ENCODE measurements at regions not wholly inside any gene's neighbourhood (a gene's known extent, or its start where the extent isn't known, plus 50 kb on each side); places are given as distances from the start of the nearest gene placed in this dataset.

DNA sequence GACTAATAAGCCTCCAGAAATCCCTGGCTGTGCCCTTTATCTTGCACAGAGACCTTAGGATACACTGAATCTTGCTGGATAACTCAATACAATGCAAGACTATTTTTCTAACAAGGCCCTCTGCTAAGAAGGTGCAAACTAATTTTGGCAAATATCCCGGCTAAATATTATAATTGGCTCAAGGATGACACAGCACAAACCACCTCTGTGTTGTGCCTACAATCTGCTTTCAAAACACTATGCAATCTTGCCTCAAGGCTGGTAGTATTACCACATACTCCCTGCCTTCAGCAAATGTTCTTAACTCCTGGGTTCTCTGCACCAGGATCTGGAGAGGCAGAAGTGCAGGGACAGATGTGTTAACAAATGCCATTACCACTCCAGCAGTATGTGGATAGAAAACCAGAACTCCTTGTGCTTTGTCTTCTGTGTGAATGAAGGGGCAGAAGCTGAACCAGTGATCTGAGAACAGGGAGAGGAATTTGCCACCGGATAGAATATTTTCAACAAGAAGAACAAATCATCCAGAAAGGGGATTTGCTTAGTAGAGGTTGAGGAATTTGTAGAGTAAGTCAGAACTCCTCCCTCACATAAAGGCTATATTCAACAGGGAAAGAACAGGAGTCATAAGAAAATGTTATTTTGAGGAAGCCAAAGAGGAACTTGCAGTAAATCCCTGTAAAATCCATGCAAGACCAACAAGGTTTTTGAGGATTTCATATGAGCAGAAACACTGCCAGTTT, 74.1 kb upstream of the SLC4A11 start:
- Histone ChIP-seq H3K9me3 (no peaks in the 10 kb centered on the region), H3K4me1 (peaks cover 13 to 28% (median 19%) of the 10 kb centered on the region in 4 donors), H3K36me3 (peaks cover 8 to 95% (median 93%) of the 10 kb centered on the region in 4 donors), H3K27me3 (no peaks in the 10 kb centered on the region), H3K4me3 (no peak overlapping the region), H3K27ac (peak overlapping the region; percentile 16 to 54 (median 23))
- no peak for DNase-seq
- intact Hi-C loops (cut with DNase I; ENCODE audit: low total_unique reads), result no loop called here
- TF ChIP-seq, protein P1, sequence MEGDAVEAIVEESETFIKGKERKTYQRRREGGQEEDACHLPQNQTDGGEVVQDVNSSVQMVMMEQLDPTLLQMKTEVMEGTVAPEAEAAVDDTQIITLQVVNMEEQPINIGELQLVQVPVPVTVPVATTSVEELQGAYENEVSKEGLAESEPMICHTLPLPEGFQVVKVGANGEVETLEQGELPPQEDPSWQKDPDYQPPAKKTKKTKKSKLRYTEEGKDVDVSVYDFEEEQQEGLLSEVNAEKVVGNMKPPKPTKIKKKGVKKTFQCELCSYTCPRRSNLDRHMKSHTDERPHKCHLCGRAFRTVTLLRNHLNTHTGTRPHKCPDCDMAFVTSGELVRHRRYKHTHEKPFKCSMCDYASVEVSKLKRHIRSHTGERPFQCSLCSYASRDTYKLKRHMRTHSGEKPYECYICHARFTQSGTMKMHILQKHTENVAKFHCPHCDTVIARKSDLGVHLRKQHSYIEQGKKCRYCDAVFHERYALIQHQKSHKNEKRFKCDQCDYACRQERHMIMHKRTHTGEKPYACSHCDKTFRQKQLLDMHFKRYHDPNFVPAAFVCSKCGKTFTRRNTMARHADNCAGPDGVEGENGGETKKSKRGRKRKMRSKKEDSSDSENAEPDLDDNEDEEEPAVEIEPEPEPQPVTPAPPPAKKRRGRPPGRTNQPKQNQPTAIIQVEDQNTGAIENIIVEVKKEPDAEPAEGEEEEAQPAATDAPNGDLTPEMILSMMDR (IDR thresholded peaks at IDR 0.05), result no peak
- TF ChIP-seq POLR2A (IDR thresholded peaks at IDR 0.05), result no peak
- TF ChIP-seq EP300 (IDR thresholded peaks at IDR 0.05), result no peak
- no peak for TF ChIP-seq POLR2AphosphoS5 (IDR thresholded peaks at IDR 0.05)
- WGBS, 5 donors, result 35 to 50% (median 44%) methylated on average over 2 of the region's 2 CpGs

DNA sequence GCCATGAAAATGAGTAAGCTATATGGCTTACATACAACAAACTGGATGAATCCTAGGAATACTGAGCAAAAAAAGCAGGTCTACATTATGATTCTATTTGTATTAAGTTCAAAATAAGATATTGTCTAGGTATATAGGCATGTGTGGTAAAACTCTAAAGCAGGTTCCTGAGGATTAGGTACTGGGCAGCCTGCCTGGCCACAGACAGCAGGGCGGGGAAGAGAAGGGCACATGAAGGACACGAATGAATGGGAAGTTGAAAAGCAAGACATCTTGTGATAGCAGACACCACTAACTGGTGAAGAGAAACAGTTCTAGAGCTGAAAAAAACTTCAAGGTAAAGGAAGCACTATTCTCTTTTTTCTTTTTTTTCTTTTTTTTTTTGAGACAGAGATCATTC, 72.6 kb upstream of the SLC4A11 start:
- Histone ChIP-seq H3K36me3 (peaks cover 16 to 97% (median 96%) of the 10 kb centered on the region in 4 donors), H3K4me3 (no peak overlapping the region), H3K4me1 (peaks cover 13 to 28% (median 19%) of the 10 kb centered on the region in 4 donors), H3K27me3 (no peaks in the 10 kb centered on the region), H3K9me3 (no peaks in the 10 kb centered on the region), H3K27ac (no peak overlapping the region)
- DNase-seq, result peak in 1 of 2 donors; percentile 30
- TF ChIP-seq, protein P1 (IDR thresholded peaks at IDR 0.05), result no peak
- TF ChIP-seq EP300 (IDR thresholded peaks at IDR 0.05), result no peak
- TF ChIP-seq POLR2AphosphoS5 (IDR thresholded peaks at IDR 0.05), result no peak
- no peak for TF ChIP-seq POLR2A (IDR thresholded peaks at IDR 0.05)
- 54 to 71% (median 65%) methylated on average over 2 of the region's 2 CpGs for WGBS, 5 donors
- intact Hi-C loops (cut with DNase I; ENCODE audit: low total_unique reads), result no loop called here

DNA sequence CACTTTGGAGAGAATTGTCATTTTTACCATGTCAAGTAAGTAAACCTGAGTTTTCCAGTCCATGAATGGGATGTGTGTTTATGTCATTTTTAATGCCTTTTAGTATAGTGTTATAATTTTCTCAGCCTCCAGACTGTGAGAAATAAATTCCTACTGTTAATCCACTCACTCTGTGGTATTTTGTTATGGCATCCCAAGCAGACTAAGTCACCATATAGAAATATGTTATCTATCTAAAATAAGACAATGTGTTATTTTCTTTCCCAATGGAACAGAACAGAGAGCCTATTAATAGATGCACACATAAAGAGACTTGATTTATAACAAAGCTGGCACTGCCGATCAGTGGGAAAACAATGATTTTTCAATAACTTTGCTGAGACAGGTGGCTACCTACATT, 70.2 kb upstream of the SLC4A11 start:
- intact Hi-C loops (cut with DNase I; ENCODE audit: low total_unique reads), result no loop called here

DNA sequence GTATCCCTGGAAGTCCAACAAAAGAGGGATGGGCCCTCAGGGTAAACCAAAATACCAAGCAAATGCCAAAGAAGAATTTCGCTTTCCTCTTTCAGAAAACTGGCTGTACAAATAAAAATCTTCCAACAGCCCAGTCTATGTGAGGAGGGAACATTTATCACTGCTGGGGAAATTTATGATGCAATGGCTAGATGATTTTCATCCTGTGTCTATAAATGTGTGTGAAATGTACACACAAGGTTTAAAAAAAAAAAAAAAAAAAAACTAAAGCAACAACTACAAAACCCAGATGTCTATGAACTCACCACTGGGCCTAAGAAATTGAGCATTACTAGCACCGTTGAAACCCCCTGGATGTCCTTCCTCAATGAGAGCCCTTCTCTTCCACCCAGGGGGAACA, 68.7 kb upstream of the SLC4A11 start:
- Histone ChIP-seq H3K27me3 (no peaks in the 10 kb centered on the region), H3K36me3 (peaks cover 17 to 98% (median 97%) of the 10 kb centered on the region in 4 donors), H3K9me3 (no peaks in the 10 kb centered on the region), H3K4me3 (no peak overlapping the region), H3K4me1 (peaks cover 0 to 4% (median 1%) of the 10 kb centered on the region in 4 donors), H3K27ac (no peak overlapping the region)
- 88 to 95% (median 93%) methylated on average over 2 of the region's 2 CpGs for WGBS, 5 donors
- TF ChIP-seq EP300 (IDR thresholded peaks at IDR 0.05), result no peak
- TF ChIP-seq, protein P1 (IDR thresholded peaks at IDR 0.05), result no peak
- DNase-seq, result no peak
- intact Hi-C loops (cut with DNase I; ENCODE audit: low total_unique reads), result no loop called here

More for the DNA sequence above, 70.2 kb upstream of the SLC4A11 start:
- TF ChIP-seq POLR2AphosphoS5 (IDR thresholded peaks at IDR 0.05), result no peak
- no peak for TF ChIP-seq POLR2A (IDR thresholded peaks at IDR 0.05)
- TF ChIP-seq EP300 (IDR thresholded peaks at IDR 0.05), result no peak
- TF ChIP-seq, protein P1 (IDR thresholded peaks at IDR 0.05), result no peak
- WGBS, 5 donors, result 91 to 100% (median 93%) methylated on average over 1 of the region's 1 CpG
- peaks cover 10 to 97% (median 96%) of the 10 kb centered on the region in 4 donors for H3K36me3 ChIP-seq
- H3K4me3 ChIP-seq, result no peak overlapping the region
- H3K4me1 ChIP-seq, result peaks cover 11 to 19% (median 16%) of the 10 kb centered on the region in 4 donors
- no peak for DNase-seq
- H3K27me3 ChIP-seq, result no peaks in the 10 kb centered on the region
- H3K9me3 ChIP-seq, result no peaks in the 10 kb centered on the region
- H3K27ac ChIP-seq, result no peak overlapping the region
